GM12878 (cell line): ENCODE measurements at regions not wholly inside any gene's neighbourhood (a gene's known extent, or its start where the extent isn't known, plus 50 kb on each side); places are given as distances from the start of the nearest gene placed in this dataset.

Source experiments
- ATF3 ChIP-seq: IDR thresholded peaks from 2 replicates; pipeline ENCODE4 v1.6.1; 2011; ENCODE audit warnings: low read depth, mild to moderate bottlenecking, low read length, moderate library complexity, borderline replicate concordance; ENCODE audit errors: extremely low read depth
- CHD1 ChIP-seq: IDR thresholded peaks from 2 replicates; pipeline ENCODE4 v1.6.1; 2012; ENCODE audit warnings: low read depth, low read length, improper control_type of control experiment
- CREM ChIP-seq: IDR thresholded peaks from 2 replicates; pipeline ENCODE4 v1.6.1; 2014; ENCODE audit warnings: antibody characterized with exemption, low read depth
- CTCF ChIP-seq, 3 experiments: IDR thresholded peaks in 2 of 3; conservative IDR thresholded peaks in 1 of 3; 2 replicates each; pipeline ENCODE4 v1.5.1; 2011; ENCODE audit warnings: low read depth in 3 of 3, low read length in 3 of 3, mild to moderate bottlenecking in 3 of 3, control low read depth in 2 of 3, moderate library complexity in 2 of 3, inconsistent platforms in 1 of 3, mixed read lengths in 1 of 3; ENCODE audit not compliant: control insufficient read depth in 2 of 3, insufficient read depth in 1 of 3; ENCODE audit errors: extremely low read depth in 1 of 3
- EGR1 ChIP-seq, 2 experiments: IDR thresholded peaks; 1 replicate in 1 of 2; 2 replicates in 1 of 2; pipeline ENCODE4 v1.6.1; 2011 to 2012; ENCODE audit warnings: low read depth in 2 of 2, low read length in 2 of 2, borderline replicate concordance in 1 of 2, mild to moderate bottlenecking in 1 of 2, moderate library complexity in 1 of 2
- KAT2A ChIP-seq: conservative IDR thresholded peaks from 2 replicates; pipeline ENCODE4 v1.6.1; 2011; ENCODE audit warnings: low read depth, low read length; ENCODE audit not compliant: control insufficient read depth
- MTA3 ChIP-seq: IDR thresholded peaks from 2 replicates; pipeline ENCODE4 v1.6.1; 2012; ENCODE audit warnings: low read length, inconsistent platforms, borderline replicate concordance
- NBN ChIP-seq: fragments of 450-650 bp; IDR thresholded peaks from 2 replicates; pipeline ENCODE4 v1.6.1; 2016
- NFIC ChIP-seq: IDR thresholded peaks from 2 replicates; pipeline ENCODE4 v1.6.1; 2012; ENCODE audit warnings: low read depth, mild to moderate bottlenecking, inconsistent platforms, low read length, moderate library complexity
- PAX5 ChIP-seq: IDR thresholded peaks from 2 replicates; pipeline ENCODE4 v1.6.1; 2011; ENCODE audit warnings: low read depth, low read length, borderline replicate concordance
- POLR2A ChIP-seq: IDR thresholded peaks from 2 replicates; pipeline ENCODE4 v1.6.1; 2011; ENCODE audit warnings: low read depth, mild to moderate bottlenecking, low read length
- POLR2AphosphoS5 ChIP-seq: IDR thresholded peaks from 2 replicates; pipeline ENCODE4 v1.6.1; 2011; ENCODE audit warnings: mild to moderate bottlenecking, low read length, inconsistent platforms
- TARDBP ChIP-seq: IDR thresholded peaks from 2 replicates; pipeline ENCODE4 v1.6.1; 2016; ENCODE audit warnings: borderline replicate concordance

GRCh38 chr20:21801193-21801592 is 95.7 kb downstream of the PAX1 start:
- no peak for TF ChIP-seq CHD1
- no peak for TF ChIP-seq MTA3
- TF ChIP-seq NBN, result no peak
- TF ChIP-seq NFIC, result no peak
- no peak for TF ChIP-seq TARDBP
- no peak for TF ChIP-seq ATF3
- no peak for TF ChIP-seq POLR2A
- no peak for TF ChIP-seq CTCF (IDR thresholded peaks at IDR 0.05 in 2 of 3, conservative IDR thresholded peaks at IDR 0.05 in 1 of 3; ENCODE audit: control insufficient read depth in 2 of 3, extremely low read depth in 1 of 3, insufficient read depth in 1 of 3, low read depth in 3 of 3, low read length in 3 of 3)
- no peak for TF ChIP-seq PAX5
- TF ChIP-seq KAT2A, result no peak
- no peak for TF ChIP-seq CREM
- no peak for TF ChIP-seq EGR1 (IDR thresholded peaks at IDR 0.05; ENCODE audit: borderline replicate concordance in 1 of 2, low read depth in 2 of 2, low read length in 2 of 2)
- TF ChIP-seq POLR2AphosphoS5, result no peak
